ENCODE measurements at regions not wholly inside any gene's neighbourhood (a gene's known extent, or its start where the extent isn't known, plus 50 kb on each side); places are given as distances from the start of the nearest gene placed in this dataset.

DNA sequence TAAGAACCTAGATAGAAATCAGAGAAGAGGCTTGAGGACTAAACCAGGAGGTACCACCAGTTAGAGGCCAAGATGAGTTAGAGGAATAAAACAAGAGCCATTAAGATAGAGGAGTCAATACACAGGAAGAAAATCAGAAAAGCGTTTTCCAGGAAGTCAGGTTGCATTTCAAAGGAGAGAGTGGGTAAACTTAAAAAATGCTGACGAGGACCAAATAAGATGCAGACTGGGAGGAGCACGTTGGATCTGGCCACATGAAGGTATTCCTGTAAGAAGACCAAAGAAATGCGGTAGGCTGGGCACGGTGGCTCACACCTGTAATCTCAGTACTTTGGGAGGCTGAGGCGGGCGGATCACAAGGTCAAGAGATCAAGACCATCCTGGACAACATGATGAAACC is 533.1 kb upstream of the TENM3 start:
- DNase-seq (ENCODE audit: low read depth), result no peak
- H3K4me3 ChIP-seq (ENCODE audit: low read length), result no peak overlapping the region
- TF ChIP-seq, protein P1, sequence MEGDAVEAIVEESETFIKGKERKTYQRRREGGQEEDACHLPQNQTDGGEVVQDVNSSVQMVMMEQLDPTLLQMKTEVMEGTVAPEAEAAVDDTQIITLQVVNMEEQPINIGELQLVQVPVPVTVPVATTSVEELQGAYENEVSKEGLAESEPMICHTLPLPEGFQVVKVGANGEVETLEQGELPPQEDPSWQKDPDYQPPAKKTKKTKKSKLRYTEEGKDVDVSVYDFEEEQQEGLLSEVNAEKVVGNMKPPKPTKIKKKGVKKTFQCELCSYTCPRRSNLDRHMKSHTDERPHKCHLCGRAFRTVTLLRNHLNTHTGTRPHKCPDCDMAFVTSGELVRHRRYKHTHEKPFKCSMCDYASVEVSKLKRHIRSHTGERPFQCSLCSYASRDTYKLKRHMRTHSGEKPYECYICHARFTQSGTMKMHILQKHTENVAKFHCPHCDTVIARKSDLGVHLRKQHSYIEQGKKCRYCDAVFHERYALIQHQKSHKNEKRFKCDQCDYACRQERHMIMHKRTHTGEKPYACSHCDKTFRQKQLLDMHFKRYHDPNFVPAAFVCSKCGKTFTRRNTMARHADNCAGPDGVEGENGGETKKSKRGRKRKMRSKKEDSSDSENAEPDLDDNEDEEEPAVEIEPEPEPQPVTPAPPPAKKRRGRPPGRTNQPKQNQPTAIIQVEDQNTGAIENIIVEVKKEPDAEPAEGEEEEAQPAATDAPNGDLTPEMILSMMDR (conservative IDR thresholded peaks at IDR 0.05; ENCODE audit: low read length), result no peak

DNA sequence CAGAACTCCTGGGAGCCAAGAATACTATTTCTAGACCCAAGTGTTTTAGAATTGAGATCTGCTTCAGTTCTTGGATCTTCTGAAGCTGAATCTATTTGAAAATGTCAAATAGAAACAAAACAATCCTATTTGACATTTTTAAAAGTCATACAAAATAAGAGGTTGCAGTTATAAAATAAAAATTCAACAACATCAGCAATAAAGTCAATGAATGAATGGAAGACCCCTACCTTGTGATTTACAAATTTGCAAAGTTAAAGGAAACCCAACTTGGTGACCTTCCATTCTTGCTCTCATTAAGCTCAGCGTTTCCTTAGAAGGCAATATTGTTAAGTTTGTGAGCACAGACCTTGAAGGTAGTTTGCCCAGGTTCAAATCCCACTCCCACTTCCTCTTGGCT is 531.8 kb upstream of the TENM3 start:
- DNase-seq (ENCODE audit: low read depth), result no peak
- TF ChIP-seq, protein P1 (conservative IDR thresholded peaks at IDR 0.05; ENCODE audit: low read length), result no peak
- no peak overlapping the region for H3K4me3 ChIP-seq (ENCODE audit: low read length)

DNA sequence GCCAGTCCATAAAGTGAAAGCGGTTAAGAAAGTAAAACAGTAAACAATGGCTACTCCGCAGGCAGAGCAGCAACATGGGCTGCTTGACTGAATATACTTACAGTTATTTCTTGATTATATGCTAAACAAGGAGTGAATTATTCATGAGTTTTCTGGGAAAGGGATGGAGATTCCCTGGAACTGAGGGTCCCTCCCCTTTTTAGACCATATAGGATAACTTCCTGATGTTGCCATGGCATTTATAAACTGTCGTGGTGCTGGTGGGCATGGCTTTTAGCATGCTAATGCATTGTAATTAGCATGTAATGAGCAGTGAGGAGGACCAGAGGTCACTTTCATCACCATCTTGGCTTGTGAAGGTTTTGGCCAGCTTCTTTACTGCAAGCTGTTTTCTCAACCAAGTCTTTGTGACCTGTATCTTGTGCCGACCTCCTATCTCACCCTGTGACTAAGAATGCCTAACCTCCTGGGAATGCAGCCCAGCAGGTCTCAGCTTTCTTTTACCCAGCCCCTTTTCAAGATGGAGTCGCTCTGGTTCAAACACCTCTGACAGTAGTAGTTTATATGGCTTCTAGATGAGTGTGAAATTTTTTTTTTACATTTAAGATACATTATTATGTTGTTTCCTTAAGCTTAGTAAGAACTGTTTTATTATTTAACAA is 514.8 kb upstream of the TENM3 start:
- no peak for DNase-seq (ENCODE audit: low read depth)
- no peak overlapping the region for H3K4me3 ChIP-seq (ENCODE audit: low read length)

DNA sequence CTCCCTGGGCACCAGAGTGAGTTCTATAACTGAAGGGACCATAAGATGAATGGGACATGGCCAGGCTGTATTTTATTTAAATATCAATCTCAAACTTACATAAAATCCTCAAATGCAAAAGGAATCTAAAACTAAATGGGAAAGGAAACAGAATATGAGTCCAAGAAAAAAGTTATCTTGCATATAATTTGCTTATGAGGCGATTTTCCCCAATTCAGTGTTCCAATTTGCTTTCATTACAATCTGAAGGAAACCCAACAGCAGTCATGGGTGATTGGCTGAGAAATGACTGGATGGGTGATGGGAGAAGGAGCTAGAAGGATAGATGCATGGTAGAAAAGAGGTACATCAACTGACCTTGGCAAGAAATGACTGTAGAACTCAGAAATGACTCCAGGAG is 511.3 kb upstream of the TENM3 start:
- DNase-seq (ENCODE audit: low read depth), result no peak
- no peak overlapping the region for H3K4me3 ChIP-seq (ENCODE audit: low read length)
- TF ChIP-seq, protein P1 (conservative IDR thresholded peaks at IDR 0.05; ENCODE audit: low read length), result no peak

More for the DNA sequence above, 514.8 kb upstream of the TENM3 start:
- TF ChIP-seq, protein P1 (conservative IDR thresholded peaks at IDR 0.05; ENCODE audit: low read length), result no peak

DNA sequence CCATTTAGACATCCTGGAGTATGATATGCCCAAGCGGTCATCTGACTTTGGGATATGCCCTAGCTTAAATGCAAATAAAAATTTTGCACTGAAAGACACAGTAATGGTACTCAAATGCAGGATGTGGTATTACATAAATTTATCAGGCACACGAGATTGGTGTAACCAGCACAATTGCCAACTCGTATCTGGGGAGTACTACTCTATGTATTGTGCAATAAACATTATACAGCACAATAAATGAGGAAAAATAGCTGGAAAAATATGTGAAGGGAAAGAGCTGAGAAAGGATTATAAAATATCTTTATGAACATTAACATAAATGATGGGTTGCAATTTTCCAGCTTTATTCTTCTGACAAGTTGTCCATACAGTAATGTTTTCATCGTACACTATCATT is 505.5 kb upstream of the TENM3 start:
- TF ChIP-seq, protein P1 (conservative IDR thresholded peaks at IDR 0.05; ENCODE audit: low read length), result no peak
- no peak for DNase-seq (ENCODE audit: low read depth)
- no peak overlapping the region for H3K4me3 ChIP-seq (ENCODE audit: low read length)

DNA sequence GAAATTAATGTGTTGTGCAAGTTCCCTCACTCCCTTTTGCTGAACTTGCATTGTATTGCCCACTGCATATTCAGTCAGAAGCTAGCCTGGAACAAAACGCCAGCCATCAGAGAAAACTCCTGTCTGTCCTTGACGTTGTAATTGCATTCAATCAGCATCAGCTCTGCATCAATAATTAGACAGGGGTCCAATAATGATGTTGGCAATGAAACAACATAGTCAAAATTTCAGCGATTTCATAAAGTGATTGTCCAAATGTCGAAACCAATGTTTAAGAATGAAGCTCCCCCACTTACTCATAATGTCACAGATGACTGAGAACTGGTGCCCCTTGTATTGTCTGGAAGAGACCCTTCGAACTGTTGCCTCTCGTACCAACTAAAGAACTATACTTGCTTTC is 504.2 kb upstream of the TENM3 start:
- H3K4me3 ChIP-seq (ENCODE audit: low read length), result no peak overlapping the region
- TF ChIP-seq, protein P1 (conservative IDR thresholded peaks at IDR 0.05; ENCODE audit: low read length), result no peak
- no peak for DNase-seq (ENCODE audit: low read depth)

DNA sequence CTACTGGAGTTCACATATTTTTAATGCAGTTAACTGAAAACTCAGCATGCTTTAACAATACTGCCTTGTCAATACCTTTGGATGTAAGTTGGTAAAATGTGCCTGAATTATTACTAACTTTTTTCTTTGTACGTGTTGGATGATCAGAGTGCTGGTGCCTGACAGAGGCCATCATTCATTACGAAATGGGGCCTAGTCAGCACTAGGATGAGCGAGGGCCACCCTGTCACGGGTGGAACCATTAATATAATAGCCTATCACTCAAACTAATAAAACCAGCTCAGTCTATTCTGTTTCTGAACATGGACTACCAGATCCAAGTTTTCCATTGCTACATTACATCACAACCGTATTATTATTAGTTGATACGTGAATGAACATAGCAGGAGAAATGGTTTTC is 501.7 kb upstream of the TENM3 start:
- TF ChIP-seq, protein P1 (conservative IDR thresholded peaks at IDR 0.05; ENCODE audit: low read length), result no peak
- DNase-seq (ENCODE audit: low read depth), result no peak
- H3K4me3 ChIP-seq (ENCODE audit: low read length), result no peak overlapping the region
